ENCODE measurements at regions not wholly inside any gene's neighbourhood (a gene's known extent, or its start where the extent isn't known, plus 50 kb on each side); places are given as distances from the start of the nearest gene placed in this dataset.

- no peak for ATAC-seq (ENCODE audit: insufficient read depth, low FRiP score)
- TF ChIP-seq, protein P1, sequence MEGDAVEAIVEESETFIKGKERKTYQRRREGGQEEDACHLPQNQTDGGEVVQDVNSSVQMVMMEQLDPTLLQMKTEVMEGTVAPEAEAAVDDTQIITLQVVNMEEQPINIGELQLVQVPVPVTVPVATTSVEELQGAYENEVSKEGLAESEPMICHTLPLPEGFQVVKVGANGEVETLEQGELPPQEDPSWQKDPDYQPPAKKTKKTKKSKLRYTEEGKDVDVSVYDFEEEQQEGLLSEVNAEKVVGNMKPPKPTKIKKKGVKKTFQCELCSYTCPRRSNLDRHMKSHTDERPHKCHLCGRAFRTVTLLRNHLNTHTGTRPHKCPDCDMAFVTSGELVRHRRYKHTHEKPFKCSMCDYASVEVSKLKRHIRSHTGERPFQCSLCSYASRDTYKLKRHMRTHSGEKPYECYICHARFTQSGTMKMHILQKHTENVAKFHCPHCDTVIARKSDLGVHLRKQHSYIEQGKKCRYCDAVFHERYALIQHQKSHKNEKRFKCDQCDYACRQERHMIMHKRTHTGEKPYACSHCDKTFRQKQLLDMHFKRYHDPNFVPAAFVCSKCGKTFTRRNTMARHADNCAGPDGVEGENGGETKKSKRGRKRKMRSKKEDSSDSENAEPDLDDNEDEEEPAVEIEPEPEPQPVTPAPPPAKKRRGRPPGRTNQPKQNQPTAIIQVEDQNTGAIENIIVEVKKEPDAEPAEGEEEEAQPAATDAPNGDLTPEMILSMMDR (IDR thresholded peaks at IDR 0.05; ENCODE audit: control extremely low read depth, extremely low read depth), result no peak
These were observed 126.0 kb upstream of the WDFY3 start for GRCh38 chr4:85092536-85092935.

DNA sequence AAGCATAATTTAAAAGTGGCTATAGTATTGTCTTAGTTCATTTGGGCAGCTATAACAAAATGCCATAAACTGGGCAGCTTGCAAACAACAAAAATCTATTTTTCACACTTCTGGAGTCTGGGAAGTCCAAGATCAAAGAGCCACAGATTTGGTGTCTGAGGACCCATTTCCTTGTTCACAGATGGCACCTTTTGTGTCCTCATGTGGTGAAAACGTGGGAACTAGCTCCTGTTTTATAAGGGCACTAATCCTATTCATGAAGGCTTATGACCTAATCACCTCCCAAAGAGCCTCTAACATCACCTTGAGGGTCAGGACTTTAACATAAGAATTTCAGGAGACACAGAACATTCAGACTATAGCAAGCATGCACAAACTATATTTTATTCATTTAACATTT lies 126.5 kb upstream of the WDFY3 start:
- ATAC-seq (ENCODE audit: insufficient read depth, low FRiP score) (no peak), DNase-seq (no peak)
- Histone ChIP-seq H3K9me3 (ENCODE audit: control insufficient read depth in 4 of 4, insufficient read depth in 3 of 4, low read length in 3 of 4) (peaks cover 0 to 8% (median 3%) of the 10 kb centered on the region in 4 donors), H3K4me1 (ENCODE audit: control insufficient read depth in 5 of 5, insufficient read depth in 5 of 5, low read length in 5 of 5) (no peaks in the 10 kb centered on the region), H3K27ac (ENCODE audit: low read depth in 1 of 2, low read length in 1 of 2) (no peak overlapping the region), H3K36me3 (ENCODE audit: control insufficient read depth in 4 of 4, insufficient read depth in 4 of 4, low read length in 4 of 4) (no peaks in the 10 kb centered on the region), H3K9ac (ENCODE audit: insufficient read depth in 1 of 2, low read length in 2 of 2) (no peak overlapping the region), H3K4me3 (no peak overlapping the region), H3K27me3 (ENCODE audit: control insufficient read depth in 3 of 3, insufficient read depth in 3 of 3, low read length in 2 of 3) (no peaks in the 10 kb centered on the region)
- TF ChIP-seq, protein P1 (IDR thresholded peaks at IDR 0.05; ENCODE audit: control extremely low read depth, extremely low read depth), result no peak
- 35 to 39% methylated on average over 1 of the region's 1 CpG for WGBS, 2 donors

More at GRCh38 chr4:85092536-85092935, 126.0 kb upstream of the WDFY3 start:
- Histone ChIP-seq H3K9me3 (ENCODE audit: control insufficient read depth in 4 of 4, insufficient read depth in 3 of 4, low read length in 3 of 4) (peaks cover 0 to 6% (median 3%) of the 10 kb centered on the region in 4 donors), H3K27ac (ENCODE audit: low read depth in 1 of 2, low read length in 1 of 2) (no peak overlapping the region), H3K36me3 (ENCODE audit: control insufficient read depth in 4 of 4, insufficient read depth in 4 of 4, low read length in 4 of 4) (no peaks in the 10 kb centered on the region), H3K27me3 (ENCODE audit: control insufficient read depth in 3 of 3, insufficient read depth in 3 of 3, low read length in 2 of 3) (no peaks in the 10 kb centered on the region), H3K4me3 (no peak overlapping the region), H3K4me1 (ENCODE audit: control insufficient read depth in 5 of 5, insufficient read depth in 5 of 5, low read length in 5 of 5) (no peaks in the 10 kb centered on the region), H3K9ac (ENCODE audit: insufficient read depth in 1 of 2, low read length in 2 of 2) (no peak overlapping the region)
- whole genome bisulfite sequencing, 2 donors, result 68 to 83% methylated on average over 3 of the region's 3 CpGs
- no peak for DNase-seq

DNA sequence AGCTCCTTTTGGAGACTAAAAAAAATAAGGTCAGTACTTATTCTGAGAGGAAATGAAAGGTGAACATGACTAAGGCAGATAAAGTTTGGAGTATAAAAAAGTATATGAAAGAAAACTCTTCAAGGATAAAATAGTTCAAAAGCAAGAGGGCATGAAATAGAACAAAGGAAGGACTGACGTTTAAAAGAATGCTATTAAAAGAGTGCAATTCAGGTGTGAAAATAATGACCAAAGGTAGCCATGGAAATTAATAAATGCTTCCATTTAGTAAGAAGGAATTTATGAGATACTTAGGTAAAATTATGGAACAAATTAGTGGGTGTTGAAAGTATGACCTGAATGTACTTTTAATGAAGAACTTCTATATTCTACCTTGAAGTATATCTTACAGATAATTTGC lies 128.2 kb upstream of the WDFY3 start:
- H3K4me1 ChIP-seq (ENCODE audit: control insufficient read depth in 5 of 5, insufficient read depth in 5 of 5, low read length in 5 of 5), result no peaks in the 10 kb centered on the region
- TF ChIP-seq, protein P1 (IDR thresholded peaks at IDR 0.05; ENCODE audit: control extremely low read depth, extremely low read depth), result no peak

GRCh38 chr4:85102606-85103005 lies 136.1 kb upstream of the WDFY3 start:
- Histone ChIP-seq H3K4me1 (ENCODE audit: control insufficient read depth in 5 of 5, insufficient read depth in 5 of 5, low read length in 5 of 5) (no peaks in the 10 kb centered on the region), H3K27me3 (ENCODE audit: control insufficient read depth in 3 of 3, insufficient read depth in 3 of 3, low read length in 2 of 3) (no peaks in the 10 kb centered on the region), H3K9me3 (ENCODE audit: control insufficient read depth in 4 of 4, insufficient read depth in 3 of 4, low read length in 3 of 4) (peaks cover 0 to 1% (median 0%) of the 10 kb centered on the region in 4 donors), H3K4me3 (no peak overlapping the region), H3K27ac (ENCODE audit: low read depth in 1 of 2, low read length in 1 of 2) (no peak overlapping the region), H3K9ac (ENCODE audit: insufficient read depth in 1 of 2, low read length in 2 of 2) (no peak overlapping the region), H3K36me3 (ENCODE audit: control insufficient read depth in 4 of 4, insufficient read depth in 4 of 4, low read length in 4 of 4) (no peaks in the 10 kb centered on the region)
- TF ChIP-seq, protein P1 (IDR thresholded peaks at IDR 0.05; ENCODE audit: control extremely low read depth, extremely low read depth), result no peak
- WGBS, 2 donors, result 89 to 90% methylated on average over 1 of the region's 1 CpG
- DNase-seq (no peak), ATAC-seq (ENCODE audit: insufficient read depth, low FRiP score) (no peak)

More for the DNA sequence above, 128.2 kb upstream of the WDFY3 start:
- no peak overlapping the region for H3K9ac ChIP-seq (ENCODE audit: insufficient read depth in 1 of 2, low read length in 2 of 2)
- H3K27ac ChIP-seq (ENCODE audit: low read depth in 1 of 2, low read length in 1 of 2), result no peak overlapping the region
- DNase-seq (no peak), ATAC-seq (ENCODE audit: insufficient read depth, low FRiP score) (no peak)
- no peak overlapping the region for H3K4me3 ChIP-seq
- WGBS, 2 donors, result 65 to 82% methylated on average over 1 of the region's 1 CpG
- no peaks in the 10 kb centered on the region for H3K27me3 ChIP-seq (ENCODE audit: control insufficient read depth in 3 of 3, insufficient read depth in 3 of 3, low read length in 2 of 3)
- H3K36me3 ChIP-seq (ENCODE audit: control insufficient read depth in 4 of 4, insufficient read depth in 4 of 4, low read length in 4 of 4), result no peaks in the 10 kb centered on the region
- H3K9me3 ChIP-seq (ENCODE audit: control insufficient read depth in 4 of 4, insufficient read depth in 3 of 4, low read length in 3 of 4), result peaks cover 0 to 8% (median 0%) of the 10 kb centered on the region in 4 donors
